HepG2 (cell line): ENCODE measurements at regions not wholly inside any gene's neighbourhood (a gene's known extent, or its start where the extent isn't known, plus 50 kb on each side); places are given as distances from the start of the nearest gene placed in this dataset.
A peak's percentile ranks its signal among the peaks of the same experiment; 100 is the strongest.

Experiments
- DNMT1 ChIP-seq: sonication (generic); formaldehyde crosslinking; IDR thresholded peaks from 2 replicates; pipeline ENCODE4 v1.5.1; 2020; ENCODE audit warnings: mild to moderate bottlenecking, missing genetic modification reagents
- ELF1 ChIP-seq: sonication (generic); formaldehyde crosslinking; IDR thresholded peaks from 2 replicates; pipeline ENCODE4 v1.4.0; 2020; ENCODE audit warnings: missing genetic modification reagents
- FOXK1 ChIP-seq: sonication (generic); formaldehyde crosslinking; IDR thresholded peaks from 2 replicates; pipeline ENCODE4 v1.4.0; 2020; ENCODE audit warnings: low read depth, missing genetic modification reagents, borderline replicate concordance
- GATA4 ChIP-seq: sonication (generic); IDR thresholded peaks from 2 replicates; pipeline ENCODE4 v1.6.1; 2016; ENCODE audit warnings: antibody characterized with exemption, low read depth, borderline replicate concordance
- HMGA1 ChIP-seq: sonication (generic); formaldehyde crosslinking; conservative IDR thresholded peaks from 2 replicates; pipeline ENCODE4 v1.4.0; 2020; ENCODE audit warnings: missing genetic modification reagents
- HNF4G ChIP-seq, 2 experiments: sonication (generic) in 1 of 2; formaldehyde crosslinking in 1 of 2; IDR thresholded peaks; 2 replicates each; pipeline versions ENCODE4 v1.4.0 to v1.6.1; 2011 to 2020; ENCODE audit warnings: borderline replicate concordance in 2 of 2, low read depth in 2 of 2, mild to moderate bottlenecking in 2 of 2, low read length in 1 of 2, missing genetic modification reagents in 1 of 2, moderate library complexity in 1 of 2
- NCOR1 ChIP-seq: fragments of 200-600 bp; sonication (generic); IDR thresholded peaks from 2 replicates; pipeline ENCODE4 v1.7.0; 2017; ENCODE audit warnings: antibody characterized with exemption, low read length, borderline replicate concordance
- NFE2L1 ChIP-seq: sonication (generic); formaldehyde crosslinking; IDR thresholded peaks from 2 replicates; pipeline ENCODE4 v1.4.0; 2020; ENCODE audit warnings: missing genetic modification reagents, mild to moderate bottlenecking, borderline replicate concordance
- ONECUT2 ChIP-seq: sonication (generic); formaldehyde crosslinking; IDR thresholded peaks from 2 replicates; pipeline ENCODE4 v1.4.0; 2020; ENCODE audit warnings: missing genetic modification reagents
- SOX6 ChIP-seq, 2 experiments: fragments of 450-650 bp in 1 of 2; sonication (generic) in 1 of 2; formaldehyde crosslinking in 1 of 2; IDR thresholded peaks; 2 replicates each; pipeline versions ENCODE4 v1.4.0 to v1.6.1; 2017 to 2020; ENCODE audit warnings: antibody characterized with exemption in 1 of 2, mild to moderate bottlenecking in 1 of 2, missing genetic modification reagents in 1 of 2
- SP140L ChIP-seq: sonication (generic); formaldehyde crosslinking; IDR thresholded peaks from 2 replicates; pipeline ENCODE4 v1.4.0; 2020; ENCODE audit warnings: missing genetic modification reagents, borderline replicate concordance
- SRF ChIP-seq: IDR thresholded peaks from 2 replicates; pipeline ENCODE4 v1.6.1; 2011; ENCODE audit warnings: mild to moderate bottlenecking, low read depth, low read length, moderate library complexity
- SRSF9 ChIP-seq: fragments of 200-400 bp; formaldehyde crosslinking; IDR thresholded peaks from 2 replicates; pipeline ENCODE4 v1.6.1; 2018; ENCODE audit warnings: borderline replicate concordance, mild to moderate bottlenecking, low read depth, low read length; ENCODE audit not compliant: insufficient read depth, poor library complexity, severe bottlenecking
- TAF15 ChIP-seq: fragments of 200-400 bp; formaldehyde crosslinking; IDR thresholded peaks from one replicate; pipeline ENCODE4 v1.6.1; 2018; ENCODE audit warnings: mild to moderate bottlenecking, low read depth, low read length; ENCODE audit not compliant: poor library complexity, severe bottlenecking
- TEAD2 ChIP-seq: sonication (generic); formaldehyde crosslinking; IDR thresholded peaks from 2 replicates; pipeline ENCODE4 v1.9.0; 2021; ENCODE audit warnings: missing genetic modification reagents
- ZKSCAN1 ChIP-seq: fragments of 150-350 bp; IDR thresholded peaks from 2 replicates; pipeline ENCODE4 v1.6.1; 2014; ENCODE audit warnings: low read length
- ZNF44 ChIP-seq: sonication (generic); formaldehyde crosslinking; IDR thresholded peaks from 2 replicates; pipeline ENCODE4 v1.5.1; 2020; ENCODE audit warnings: mild to moderate bottlenecking, missing genetic modification reagents
- TF ChIP-seq, protein P1 (sequence below): sonication (generic); formaldehyde crosslinking; IDR thresholded peaks from 2 replicates; pipeline ENCODE4 v1.8.1; 2023; ENCODE audit warnings: mild to moderate bottlenecking, inconsistent platforms, moderate library complexity, missing genetic modification reagents, borderline replicate concordance
- TF ChIP-seq, protein P2 (sequence below): sonication (generic); formaldehyde crosslinking; IDR thresholded peaks from 2 replicates; pipeline ENCODE4 v1.4.0; 2020; ENCODE audit warnings: missing genetic modification reagents
- TF ChIP-seq, protein P3 (sequence below), 2 experiments: IDR thresholded peaks; 2 replicates each; pipeline ENCODE4 v1.6.1; 2011 to 2012; ENCODE audit warnings: low read length in 2 of 2, borderline replicate concordance in 1 of 2, low read depth in 1 of 2, mild to moderate bottlenecking in 1 of 2, moderate library complexity in 1 of 2
- TF ChIP-seq, protein P4 (sequence below): sonication (generic); formaldehyde crosslinking; IDR thresholded peaks from 2 replicates; pipeline ENCODE4 v1.8.0; 2022; ENCODE audit warnings: mild to moderate bottlenecking, missing genetic modification reagents; ENCODE audit not compliant: insufficient replicate concordance

DNA sequence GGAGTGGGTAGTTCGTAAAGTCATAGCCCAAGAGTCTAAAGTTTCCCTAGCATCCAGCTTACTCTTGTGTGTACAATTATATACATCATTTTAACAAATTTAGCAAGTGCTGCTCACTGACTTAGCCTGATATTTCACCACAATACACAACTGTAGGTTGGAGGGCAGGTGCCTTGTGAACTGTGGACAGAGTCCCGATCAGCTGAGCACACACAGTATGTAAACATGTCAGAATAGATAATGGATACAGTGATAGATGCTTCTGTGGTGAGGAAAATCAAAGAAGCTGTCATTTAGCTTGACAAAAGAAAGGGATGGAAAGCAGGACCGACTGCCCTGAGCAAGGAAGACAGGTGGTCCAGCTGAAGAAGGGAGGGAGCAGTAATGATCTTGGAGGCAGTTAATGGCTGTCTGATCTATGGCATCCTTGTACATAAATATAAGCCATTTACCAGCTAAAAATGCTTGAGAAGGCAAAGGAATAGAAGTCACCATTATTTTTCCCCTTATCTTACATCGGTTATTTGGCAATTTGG is 372.8 kb upstream of the UBE2E3 start (continued):
- TF ChIP-seq SRSF9 (no peak), TAF15 (no peak), DNMT1 (CRISPR knock-in tag) (no peak), ZNF44 (CRISPR knock-in tag) (no peak), NCOR1 (no peak), SP140L (CRISPR knock-in tag) (no peak), SRF (no peak), HNF4G (IDR thresholded peaks at IDR 0.05; ENCODE audit: borderline replicate concordance, low read depth, low read length) (peak; percentile 54; the same call in 1 of the 2 replicates), HNF4G (CRISPR knock-in tag; IDR thresholded peaks at IDR 0.05; ENCODE audit: borderline replicate concordance, low read depth) (no peak), GATA4 (no peak), ZKSCAN1 (no peak), ONECUT2 (CRISPR knock-in tag) (no peak), ELF1 (no peak), SOX6 (IDR thresholded peaks at IDR 0.05) (no peak), SOX6 (CRISPR knock-in tag; IDR thresholded peaks at IDR 0.05) (peak; percentile 84), TEAD2 (CRISPR knock-in tag) (no peak), FOXK1 (CRISPR knock-in tag) (peak; percentile 89; the same call in 1 of the 2 replicates), NFE2L1 (CRISPR knock-in tag) (no peak), HMGA1 (CRISPR knock-in tag) (no peak)
- TF ChIP-seq, protein P1, sequence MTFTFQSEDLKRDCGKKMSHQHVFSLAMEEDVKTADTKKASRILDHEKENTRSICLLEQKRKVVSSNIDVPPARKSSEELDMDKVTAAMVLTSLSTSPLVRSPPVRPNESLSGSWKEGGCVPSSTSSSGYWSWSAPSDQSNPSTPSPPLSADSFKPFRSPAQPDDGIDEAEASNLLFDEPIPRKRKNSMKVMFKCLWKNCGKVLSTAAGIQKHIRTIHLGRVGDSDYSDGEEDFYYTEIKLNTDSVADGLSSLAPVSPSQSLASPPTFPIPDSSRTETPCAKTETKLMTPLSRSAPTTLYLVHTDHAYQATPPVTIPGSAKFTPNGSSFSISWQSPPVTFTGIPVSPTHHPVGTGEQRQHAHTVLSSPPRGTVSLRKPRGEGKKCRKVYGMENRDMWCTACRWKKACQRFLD (CRISPR knock-in tag), result no peak
- TF ChIP-seq, protein P2, sequence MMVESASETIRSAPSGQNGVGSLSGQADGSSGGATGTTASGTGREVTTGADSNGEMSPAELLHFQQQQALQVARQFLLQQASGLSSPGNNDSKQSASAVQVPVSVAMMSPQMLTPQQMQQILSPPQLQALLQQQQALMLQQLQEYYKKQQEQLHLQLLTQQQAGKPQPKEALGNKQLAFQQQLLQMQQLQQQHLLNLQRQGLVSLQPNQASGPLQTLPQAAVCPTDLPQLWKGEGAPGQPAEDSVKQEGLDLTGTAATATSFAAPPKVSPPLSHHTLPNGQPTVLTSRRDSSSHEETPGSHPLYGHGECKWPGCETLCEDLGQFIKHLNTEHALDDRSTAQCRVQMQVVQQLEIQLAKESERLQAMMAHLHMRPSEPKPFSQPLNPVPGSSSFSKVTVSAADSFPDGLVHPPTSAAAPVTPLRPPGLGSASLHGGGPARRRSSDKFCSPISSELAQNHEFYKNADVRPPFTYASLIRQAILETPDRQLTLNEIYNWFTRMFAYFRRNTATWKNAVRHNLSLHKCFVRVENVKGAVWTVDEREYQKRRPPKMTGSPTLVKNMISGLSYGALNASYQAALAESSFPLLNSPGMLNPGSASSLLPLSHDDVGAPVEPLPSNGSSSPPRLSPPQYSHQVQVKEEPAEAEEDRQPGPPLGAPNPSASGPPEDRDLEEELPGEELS (CRISPR knock-in tag), result peak; percentile 39; the same call in 1 of the 2 replicates
- TF ChIP-seq, protein P3, sequence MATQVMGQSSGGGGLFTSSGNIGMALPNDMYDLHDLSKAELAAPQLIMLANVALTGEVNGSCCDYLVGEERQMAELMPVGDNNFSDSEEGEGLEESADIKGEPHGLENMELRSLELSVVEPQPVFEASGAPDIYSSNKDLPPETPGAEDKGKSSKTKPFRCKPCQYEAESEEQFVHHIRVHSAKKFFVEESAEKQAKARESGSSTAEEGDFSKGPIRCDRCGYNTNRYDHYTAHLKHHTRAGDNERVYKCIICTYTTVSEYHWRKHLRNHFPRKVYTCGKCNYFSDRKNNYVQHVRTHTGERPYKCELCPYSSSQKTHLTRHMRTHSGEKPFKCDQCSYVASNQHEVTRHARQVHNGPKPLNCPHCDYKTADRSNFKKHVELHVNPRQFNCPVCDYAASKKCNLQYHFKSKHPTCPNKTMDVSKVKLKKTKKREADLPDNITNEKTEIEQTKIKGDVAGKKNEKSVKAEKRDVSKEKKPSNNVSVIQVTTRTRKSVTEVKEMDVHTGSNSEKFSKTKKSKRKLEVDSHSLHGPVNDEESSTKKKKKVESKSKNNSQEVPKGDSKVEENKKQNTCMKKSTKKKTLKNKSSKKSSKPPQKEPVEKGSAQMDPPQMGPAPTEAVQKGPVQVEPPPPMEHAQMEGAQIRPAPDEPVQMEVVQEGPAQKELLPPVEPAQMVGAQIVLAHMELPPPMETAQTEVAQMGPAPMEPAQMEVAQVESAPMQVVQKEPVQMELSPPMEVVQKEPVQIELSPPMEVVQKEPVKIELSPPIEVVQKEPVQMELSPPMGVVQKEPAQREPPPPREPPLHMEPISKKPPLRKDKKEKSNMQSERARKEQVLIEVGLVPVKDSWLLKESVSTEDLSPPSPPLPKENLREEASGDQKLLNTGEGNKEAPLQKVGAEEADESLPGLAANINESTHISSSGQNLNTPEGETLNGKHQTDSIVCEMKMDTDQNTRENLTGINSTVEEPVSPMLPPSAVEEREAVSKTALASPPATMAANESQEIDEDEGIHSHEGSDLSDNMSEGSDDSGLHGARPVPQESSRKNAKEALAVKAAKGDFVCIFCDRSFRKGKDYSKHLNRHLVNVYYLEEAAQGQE (IDR thresholded peaks at IDR 0.05; ENCODE audit: borderline replicate concordance in 1 of 2, low read depth in 1 of 2, low read length in 2 of 2), result peak in 1 of 2 experiments; percentile 78; a peak in 2 of 4 replicates
- TF ChIP-seq, protein P4, sequence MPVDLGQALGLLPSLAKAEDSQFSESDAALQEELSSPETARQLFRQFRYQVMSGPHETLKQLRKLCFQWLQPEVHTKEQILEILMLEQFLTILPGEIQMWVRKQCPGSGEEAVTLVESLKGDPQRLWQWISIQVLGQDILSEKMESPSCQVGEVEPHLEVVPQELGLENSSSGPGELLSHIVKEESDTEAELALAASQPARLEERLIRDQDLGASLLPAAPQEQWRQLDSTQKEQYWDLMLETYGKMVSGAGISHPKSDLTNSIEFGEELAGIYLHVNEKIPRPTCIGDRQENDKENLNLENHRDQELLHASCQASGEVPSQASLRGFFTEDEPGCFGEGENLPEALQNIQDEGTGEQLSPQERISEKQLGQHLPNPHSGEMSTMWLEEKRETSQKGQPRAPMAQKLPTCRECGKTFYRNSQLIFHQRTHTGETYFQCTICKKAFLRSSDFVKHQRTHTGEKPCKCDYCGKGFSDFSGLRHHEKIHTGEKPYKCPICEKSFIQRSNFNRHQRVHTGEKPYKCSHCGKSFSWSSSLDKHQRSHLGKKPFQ, result no peak
